Naive thymus-derived CD4-positive, alpha-beta T cell (primary cell): ENCODE measurements at regions not wholly inside any gene's neighbourhood (a gene's known extent, or its start where the extent isn't known, plus 50 kb on each side); places are given as distances from the start of the nearest gene placed in this dataset.

Source experiments
- ATAC-seq: fragments of 150-1000 bp; cut with Tn5 transposase; 2 replicates; pipeline ENCODE4 v1.10.0; 2021; ENCODE audit warnings: mild to moderate bottlenecking, moderate library complexity
- CTCF ChIA-PET: fragments of 350-600 bp; sonication (Branson Sonifier 250); formaldehyde crosslinking; loops from one replicate; lab custom pipeline; 2021; ENCODE audit warnings: antibody characterized with exemption; lab: Charles Lee
- POLR2A ChIA-PET: fragments of 350-600 bp; sonication (Branson Sonifier 250); formaldehyde crosslinking; loops from one replicate; lab custom pipeline; 2021; ENCODE audit warnings: antibody characterized with exemption, inconsistent platforms; lab: Charles Lee
- DNase-seq, 9 donors: peaks; one replicate each; pipeline versions ENCODE4 v3.0.0 to v3.0.0-alpha.2; 2020 to 2022; ENCODE audit warnings: mixed read lengths in 1 of 9
- H3K27ac ChIP-seq: one replicate; pipeline ENCODE4 v1.7.0; 2013; ENCODE audit warnings: mild to moderate bottlenecking, low read depth, low read length, moderate library complexity
- H3K27me3 ChIP-seq, 2 donors: one replicate each; pipeline ENCODE4 v1.7.0; 2013; ENCODE audit warnings: low read length in 2 of 2, mild to moderate bottlenecking in 2 of 2, moderate library complexity in 2 of 2; ENCODE audit not compliant: control insufficient read depth in 2 of 2, insufficient read depth in 2 of 2
- H3K36me3 ChIP-seq, 3 experiments: 1 replicate in 2 of 3; 2 replicates in 1 of 3; pipeline ENCODE4 v1.7.0; 2013; ENCODE audit warnings: low read length in 3 of 3, mild to moderate bottlenecking in 3 of 3, moderate library complexity in 1 of 3; ENCODE audit not compliant: insufficient read depth in 3 of 3, control insufficient read depth in 2 of 3
- H3K4me1 ChIP-seq, 2 donors: one replicate each; pipeline ENCODE4 v1.7.0; 2013; ENCODE audit warnings: low read length in 2 of 2, mild to moderate bottlenecking in 2 of 2, moderate library complexity in 1 of 2; ENCODE audit not compliant: control insufficient read depth in 2 of 2, insufficient read depth in 2 of 2
- H3K4me3 ChIP-seq: 2 replicates; pipeline ENCODE4 v1.7.0; 2013; ENCODE audit warnings: mild to moderate bottlenecking, low read length
- H3K9me3 ChIP-seq, 3 experiments: 1 replicate in 2 of 3; 2 replicates in 1 of 3; pipeline ENCODE4 v1.7.0; 2013; ENCODE audit warnings: low read length in 3 of 3; ENCODE audit not compliant: control insufficient read depth in 2 of 3
- H3K27ac Mint-ChIP-seq, 9 donors: one replicate each; pipeline ENCODE4 v1.8.0; 2020 to 2022; ENCODE audit warnings: mixed read lengths in 9 of 9, mild to moderate bottlenecking in 8 of 9, moderate library complexity in 5 of 9, inconsistent platforms in 2 of 9
- H3K27me3 Mint-ChIP-seq, 5 donors: one replicate each; pipeline ENCODE4 v1.8.0; 2021 to 2022; ENCODE audit warnings: mixed read lengths in 5 of 5, mild to moderate bottlenecking in 1 of 5
- H3K36me3 Mint-ChIP-seq, 5 donors: one replicate each; pipeline ENCODE4 v1.8.0; 2020 to 2022; ENCODE audit warnings: mixed read lengths in 5 of 5, mild to moderate bottlenecking in 3 of 5, inconsistent platforms in 1 of 5
- H3K4me1 Mint-ChIP-seq, 7 donors: one replicate each; pipeline ENCODE4 v1.8.0; 2020 to 2022; ENCODE audit warnings: mixed read lengths in 7 of 7, mild to moderate bottlenecking in 3 of 7, inconsistent platforms in 1 of 7
- H3K4me3 Mint-ChIP-seq, 10 donors: one replicate each; pipeline ENCODE4 v1.8.0; 2020 to 2022; ENCODE audit warnings: mild to moderate bottlenecking in 10 of 10, mixed read lengths in 10 of 10, moderate library complexity in 6 of 10, inconsistent platforms in 2 of 10
- H3K9me3 Mint-ChIP-seq, 11 donors: one replicate each; pipeline ENCODE4 v1.8.0; 2020 to 2022; ENCODE audit warnings: mixed read lengths in 11 of 11, mild to moderate bottlenecking in 4 of 11, inconsistent platforms in 1 of 11, moderate library complexity in 1 of 11
- intact Hi-C, 2 donors: fragments of 100-400 bp; cut with micrococcal nuclease; formaldehyde crosslinking; loops; one replicate each; pipeline ENCODE4 v1.15.1; 2023

GRCh38 chr3:103048068-103048722 is 613.4 kb downstream of the ZPLD1 start:
- no peak overlapping the region for H3K27ac Mint-ChIP-seq
- Histone ChIP-seq H3K4me1 (no peaks in the 10 kb centered on the region), H3K9me3 (no peaks in the 10 kb centered on the region), H3K27me3 (no peaks in the 10 kb centered on the region), H3K36me3 (no peaks in the 10 kb centered on the region), H3K4me3 (no peak overlapping the region), H3K27ac (no peak overlapping the region)
- intact Hi-C loops: no loop called here
- ATAC-seq (peak; percentile 63), DNase-seq (no peak)
- H3K4me3 Mint-ChIP-seq: peak overlapping the region in 1 of 10 donors; percentile 33
- POLR2A ChIA-PET: no interaction called here
- H3K27me3 Mint-ChIP-seq: no peaks in the 10 kb centered on the region
- peaks cover 0 to 19% (median 0%) of the 10 kb centered on the region in 7 donors for H3K4me1 Mint-ChIP-seq
- H3K36me3 Mint-ChIP-seq: no peaks in the 10 kb centered on the region
- H3K9me3 Mint-ChIP-seq: peaks cover 0 to 6% (median 0%) of the 10 kb centered on the region in 11 donors
- CTCF ChIA-PET: no interaction called here

DNA sequence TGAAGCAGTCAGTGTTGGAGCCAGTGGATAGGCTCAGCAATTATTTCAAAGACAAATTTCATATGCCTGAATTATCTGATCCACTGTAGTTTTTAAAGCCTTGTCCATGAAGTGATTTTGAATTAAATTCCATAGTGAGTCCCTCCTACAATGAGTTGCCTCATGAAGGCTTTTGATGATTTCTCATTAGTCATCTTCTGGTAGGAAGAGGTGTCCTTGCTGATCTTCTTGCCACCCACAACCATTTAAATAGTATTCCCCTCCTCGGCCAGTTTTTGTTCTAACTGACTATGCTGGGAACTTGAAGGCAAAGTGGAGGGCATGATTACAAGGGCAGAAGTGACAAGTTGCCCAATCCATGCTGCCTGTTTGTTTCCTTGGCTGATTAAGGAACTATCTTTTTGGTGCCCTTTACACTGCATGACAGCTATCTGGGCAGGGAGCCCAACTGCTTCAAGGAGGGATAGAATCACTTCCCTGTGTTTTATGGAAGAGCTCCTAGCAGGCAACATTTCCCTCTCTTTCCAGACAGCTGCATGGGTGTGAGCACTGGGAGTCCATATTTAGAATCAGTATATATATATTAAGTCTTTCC is 617.5 kb downstream of the ZPLD1 start:
- Mint-ChIP-seq H3K4me3 (no peak overlapping the region), H3K4me1 (peaks cover 0 to 13% (median 0%) of the 10 kb centered on the region in 7 donors), H3K36me3 (no peaks in the 10 kb centered on the region), H3K27me3 (peaks cover 0 to 4% (median 0%) of the 10 kb centered on the region in 5 donors), H3K27ac (no peak overlapping the region), H3K9me3 (peaks cover 0 to 12% (median 0%) of the 10 kb centered on the region in 11 donors)
- Histone ChIP-seq H3K36me3 (no peaks in the 10 kb centered on the region), H3K27me3 (no peaks in the 10 kb centered on the region), H3K4me3 (no peak overlapping the region), H3K27ac (no peak overlapping the region), H3K9me3 (no peaks in the 10 kb centered on the region), H3K4me1 (no peaks in the 10 kb centered on the region)
- intact Hi-C loops: no loop called here
- POLR2A ChIA-PET: no interaction called here
- ATAC-seq: peak; percentile 53
- no peak for DNase-seq
- CTCF ChIA-PET: no interaction called here

GRCh38 chr3:103055021-103055520 is 620.3 kb downstream of the ZPLD1 start:
- POLR2A ChIA-PET: no interaction called here
- no peak overlapping the region for H3K27ac Mint-ChIP-seq
- H3K9me3 Mint-ChIP-seq: peaks cover 0 to 8% (median 0%) of the 10 kb centered on the region in 11 donors
- H3K4me1 Mint-ChIP-seq: peaks cover 0 to 2% (median 0%) of the 10 kb centered on the region in 7 donors
- no peaks in the 10 kb centered on the region for H3K4me1 ChIP-seq
- peaks cover 0 to 4% (median 0%) of the 10 kb centered on the region in 5 donors for H3K27me3 Mint-ChIP-seq
- no peaks in the 10 kb centered on the region for H3K9me3 ChIP-seq
- no peak overlapping the region for H3K4me3 ChIP-seq
- no peak overlapping the region for H3K27ac ChIP-seq
- no peak for DNase-seq
- no peaks in the 10 kb centered on the region for H3K36me3 ChIP-seq
- intact Hi-C loops: no loop called here
- H3K4me3 Mint-ChIP-seq: no peak overlapping the region
- H3K36me3 Mint-ChIP-seq: no peaks in the 10 kb centered on the region
- no peaks in the 10 kb centered on the region for H3K27me3 ChIP-seq
- no peak for ATAC-seq
- CTCF ChIA-PET: no interaction called here

- no peaks in the 10 kb centered on the region for H3K36me3 Mint-ChIP-seq
- DNase-seq: no peak
These were observed 621.7 kb downstream of the ZPLD1 start for GRCh38 chr3:103056542-103056941.

GRCh38 chr3:103057003-103057402 is 622.2 kb downstream of the ZPLD1 start:
- DNase-seq: no peak
- Histone ChIP-seq H3K4me3 (no peak overlapping the region), H3K36me3 (no peaks in the 10 kb centered on the region), H3K27ac (no peak overlapping the region), H3K9me3 (no peaks in the 10 kb centered on the region), H3K27me3 (no peaks in the 10 kb centered on the region), H3K4me1 (no peaks in the 10 kb centered on the region)
- POLR2A ChIA-PET: no interaction called here
- intact Hi-C loops: no loop called here
- no peak for ATAC-seq
- no peaks in the 10 kb centered on the region for H3K36me3 Mint-ChIP-seq
- peaks cover 0 to 4% (median 0%) of the 10 kb centered on the region in 5 donors for H3K27me3 Mint-ChIP-seq
- H3K9me3 Mint-ChIP-seq: peaks cover 0 to 8% (median 0%) of the 10 kb centered on the region in 11 donors
- CTCF ChIA-PET: no interaction called here
- peaks cover 0 to 2% (median 0%) of the 10 kb centered on the region in 7 donors for H3K4me1 Mint-ChIP-seq
- no peak overlapping the region for H3K4me3 Mint-ChIP-seq
- H3K27ac Mint-ChIP-seq: no peak overlapping the region

More at GRCh38 chr3:103056542-103056941, 621.7 kb downstream of the ZPLD1 start:
- Histone ChIP-seq H3K36me3 (no peaks in the 10 kb centered on the region), H3K27ac (no peak overlapping the region), H3K9me3 (no peaks in the 10 kb centered on the region), H3K4me1 (no peaks in the 10 kb centered on the region), H3K27me3 (no peaks in the 10 kb centered on the region), H3K4me3 (no peak overlapping the region)
- ChIA-PET CTCF (no interaction called here), POLR2A (no interaction called here)
- Mint-ChIP-seq H3K27ac (no peak overlapping the region), H3K9me3 (peaks cover 0 to 8% (median 0%) of the 10 kb centered on the region in 11 donors), H3K4me1 (peaks cover 0 to 2% (median 0%) of the 10 kb centered on the region in 7 donors), H3K27me3 (peaks cover 0 to 4% (median 0%) of the 10 kb centered on the region in 5 donors), H3K4me3 (no peak overlapping the region)
- intact Hi-C loops: no loop called here
- ATAC-seq: no peak

DNA sequence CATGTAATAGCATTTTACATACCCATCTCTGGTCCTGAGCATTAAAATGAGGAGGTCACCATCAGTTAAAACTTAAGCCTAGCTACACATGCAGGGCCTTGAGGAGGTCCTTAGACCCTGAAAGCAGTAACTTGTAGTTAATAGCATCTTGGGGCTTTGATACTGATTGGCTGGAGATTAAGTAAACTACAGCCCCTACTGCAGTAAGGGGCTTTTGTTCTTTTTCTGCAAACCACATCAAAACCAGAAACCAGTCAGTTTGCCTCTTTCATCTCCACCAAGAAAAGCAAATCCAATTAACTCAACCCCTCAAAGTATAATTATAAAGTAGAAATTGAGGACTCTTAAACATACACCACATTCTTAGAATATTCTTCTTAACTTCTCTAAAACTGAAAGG is 622.7 kb downstream of the ZPLD1 start:
- no peak overlapping the region for H3K4me3 Mint-ChIP-seq
- H3K27me3 ChIP-seq: no peaks in the 10 kb centered on the region
- ChIA-PET CTCF (no interaction called here), POLR2A (no interaction called here)
- H3K9me3 ChIP-seq: no peaks in the 10 kb centered on the region
- H3K4me3 ChIP-seq: no peak overlapping the region
- H3K27ac ChIP-seq: no peak overlapping the region
- no peaks in the 10 kb centered on the region for H3K36me3 Mint-ChIP-seq
- no peaks in the 10 kb centered on the region for H3K36me3 ChIP-seq
- intact Hi-C loops: no loop called here
- no peak overlapping the region for H3K27ac Mint-ChIP-seq
- no peak for ATAC-seq
- no peak for DNase-seq
- H3K4me1 Mint-ChIP-seq: peaks cover 0 to 2% (median 0%) of the 10 kb centered on the region in 7 donors
- H3K27me3 Mint-ChIP-seq: peaks cover 0 to 4% (median 0%) of the 10 kb centered on the region in 5 donors
- H3K4me1 ChIP-seq: no peaks in the 10 kb centered on the region
- peaks cover 0 to 8% (median 0%) of the 10 kb centered on the region in 11 donors for H3K9me3 Mint-ChIP-seq
